Effector memory CD4-positive, alpha-beta T cell (primary cell): ENCODE measurements at regions not wholly inside any gene's neighbourhood (a gene's known extent, or its start where the extent isn't known, plus 50 kb on each side); places are given as distances from the start of the nearest gene placed in this dataset.

Experiments used
- DNase-seq, 3 donors: peaks; one replicate each; pipeline ENCODE4 v3.0.0-alpha.2; 2020
- H3K27ac ChIP-seq: 2 replicates; pipeline ENCODE4 v1.7.0; 2013; ENCODE audit warnings: mild to moderate bottlenecking, low read length, moderate library complexity; ENCODE audit not compliant: insufficient read depth, poor library complexity, severe bottlenecking
- H3K27me3 ChIP-seq: replicated peaks from 2 replicates; pipeline ENCODE4 v1.7.0; 2013; ENCODE audit warnings: mild to moderate bottlenecking, low read length; ENCODE audit not compliant: insufficient read depth, control insufficient read depth, poor library complexity, severe bottlenecking
- H3K36me3 ChIP-seq: 2 replicates; pipeline ENCODE4 v1.7.0; 2013; ENCODE audit warnings: mild to moderate bottlenecking, low read length, moderate library complexity; ENCODE audit not compliant: control insufficient read depth, insufficient read depth
- H3K4me1 ChIP-seq: 2 replicates; pipeline ENCODE4 v1.7.0; 2013; ENCODE audit warnings: low read length, mild to moderate bottlenecking; ENCODE audit not compliant: control insufficient read depth, insufficient read depth, poor library complexity, severe bottlenecking
- H3K4me3 ChIP-seq: 2 replicates; pipeline ENCODE4 v1.7.0; 2013; ENCODE audit warnings: low read length, low read depth, mild to moderate bottlenecking; ENCODE audit not compliant: insufficient read depth, poor library complexity, severe bottlenecking
- H3K9me3 ChIP-seq: 2 replicates; pipeline ENCODE4 v1.7.0; 2013; ENCODE audit warnings: mild to moderate bottlenecking, low read length, moderate library complexity; ENCODE audit not compliant: control insufficient read depth

DNA sequence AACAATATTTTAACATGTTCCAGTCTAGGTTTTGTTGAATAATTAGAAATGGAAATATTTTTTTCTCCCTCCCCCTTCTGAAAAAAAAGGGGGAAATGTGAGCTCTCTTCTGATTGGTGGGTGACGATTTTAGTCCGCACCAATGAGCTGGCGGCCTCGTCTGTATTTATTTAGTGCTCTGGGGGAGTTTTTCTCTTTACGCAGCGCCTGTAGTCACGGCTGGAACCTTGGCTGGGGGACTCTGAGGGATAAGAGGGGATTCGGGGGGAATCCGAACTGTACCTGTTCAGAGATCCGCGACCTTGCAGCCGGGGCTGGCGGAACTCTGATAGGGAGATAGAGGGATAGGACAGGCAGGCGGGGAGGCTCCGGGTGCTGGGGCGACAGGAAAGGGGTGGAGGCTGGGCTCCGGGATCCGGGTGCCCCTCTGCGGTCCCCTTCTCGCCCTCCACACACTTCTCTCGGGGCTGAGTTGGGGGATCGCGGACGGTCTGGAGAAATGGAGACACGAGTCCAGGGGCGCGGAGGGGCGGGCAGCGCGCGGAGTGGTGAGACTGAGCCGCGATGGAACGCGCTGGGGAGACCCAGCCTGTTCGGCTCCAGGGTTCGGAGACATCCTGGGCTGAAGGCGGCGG is 99.7 kb upstream of the HSD17B12 start:
- peaks cover 63% of the 10 kb centered on the region for H3K27me3 ChIP-seq
- H3K4me3 ChIP-seq: peak overlapping the region; percentile 29
- DNase-seq: no peak

DNA sequence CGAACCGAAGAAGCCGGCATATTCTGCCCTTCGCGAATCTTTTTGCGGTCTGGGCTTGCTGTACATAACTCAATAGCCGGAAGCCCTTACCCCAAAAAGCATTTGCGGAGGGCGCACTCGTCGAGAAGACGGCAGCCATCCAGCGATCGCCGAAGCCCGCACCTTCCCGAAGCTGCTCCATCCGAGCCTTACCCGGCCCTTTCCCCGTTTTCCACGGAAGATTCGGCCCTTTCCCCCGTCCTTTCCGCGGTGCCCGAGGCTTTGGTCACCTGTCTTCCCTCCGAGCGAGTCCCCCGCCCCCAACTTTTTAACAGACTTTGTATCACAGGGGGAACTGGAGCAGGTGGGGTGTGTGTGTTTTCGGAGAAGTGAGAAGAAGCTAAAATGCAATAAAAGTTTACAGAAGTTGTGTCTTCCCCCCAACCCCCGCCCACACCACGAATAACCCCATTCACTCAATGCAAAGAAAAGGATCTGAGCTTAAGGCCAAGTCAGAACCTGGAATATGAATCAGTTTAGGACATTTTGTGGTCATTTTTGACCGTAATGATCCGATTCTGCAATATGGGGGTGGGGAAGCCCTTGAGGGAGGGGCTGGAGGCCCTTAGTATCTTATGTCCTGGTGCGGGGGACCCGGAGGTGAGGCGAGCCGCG is 99.0 kb upstream of the HSD17B12 start:
- Histone ChIP-seq H3K36me3 (no peaks in the 10 kb centered on the region), H3K9me3 (no peaks in the 10 kb centered on the region), H3K27ac (no peak overlapping the region), H3K27me3 (peaks cover 59% of the 10 kb centered on the region), H3K4me3 (peak overlapping the region; percentile 29), H3K4me1 (peaks cover 18% of the 10 kb centered on the region)
- DNase-seq: no peak

More for the DNA sequence above, 99.7 kb upstream of the HSD17B12 start:
- Histone ChIP-seq H3K4me1 (peaks cover 18% of the 10 kb centered on the region), H3K27ac (no peak overlapping the region), H3K9me3 (no peaks in the 10 kb centered on the region), H3K36me3 (no peaks in the 10 kb centered on the region)

DNA sequence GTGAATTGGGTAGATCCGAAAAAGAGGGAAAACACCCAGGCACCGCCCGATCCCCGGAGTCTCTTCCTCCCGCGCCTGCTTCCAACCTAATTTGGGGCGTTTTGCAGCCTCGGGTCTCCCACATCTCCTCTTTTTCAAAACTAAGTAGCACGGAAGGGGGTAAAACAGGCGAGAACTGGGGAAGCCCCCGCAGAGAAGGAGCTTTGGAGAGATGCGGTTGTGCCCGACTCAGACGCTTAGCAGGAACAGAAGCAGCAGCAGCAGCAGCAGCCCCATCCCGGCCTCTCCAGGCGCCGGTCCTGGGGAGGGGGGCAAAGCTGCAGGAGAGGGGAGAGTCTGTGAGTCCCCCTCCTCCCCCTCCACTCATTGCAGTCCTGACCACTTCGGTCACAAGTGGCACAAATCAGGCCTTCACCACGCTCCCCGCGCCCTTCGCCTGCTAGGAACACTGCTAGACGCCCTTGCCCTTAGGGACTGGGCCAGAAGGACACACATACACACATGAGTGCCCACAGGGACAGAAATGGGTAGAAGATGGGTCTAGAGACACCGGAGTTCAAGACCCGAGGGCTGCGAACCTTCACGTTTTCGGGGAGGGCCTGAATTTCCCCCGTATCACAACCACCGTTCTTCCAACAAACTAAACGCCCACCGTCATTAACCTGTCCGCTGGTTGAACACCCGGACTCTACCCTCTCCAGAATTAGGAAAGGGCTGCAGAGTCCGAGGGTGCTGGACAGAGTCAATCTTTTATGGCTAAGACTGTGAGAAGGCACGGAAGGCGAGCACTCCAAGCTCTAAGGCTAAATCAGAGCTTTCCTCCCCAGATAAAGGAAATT is 98.3 kb upstream of the HSD17B12 start:
- Histone ChIP-seq H3K4me1 (peaks cover 18% of the 10 kb centered on the region), H3K27ac (no peak overlapping the region), H3K27me3 (peaks cover 54% of the 10 kb centered on the region), H3K4me3 (no peak overlapping the region), H3K36me3 (no peaks in the 10 kb centered on the region), H3K9me3 (no peaks in the 10 kb centered on the region)
- no peak for DNase-seq

DNA sequence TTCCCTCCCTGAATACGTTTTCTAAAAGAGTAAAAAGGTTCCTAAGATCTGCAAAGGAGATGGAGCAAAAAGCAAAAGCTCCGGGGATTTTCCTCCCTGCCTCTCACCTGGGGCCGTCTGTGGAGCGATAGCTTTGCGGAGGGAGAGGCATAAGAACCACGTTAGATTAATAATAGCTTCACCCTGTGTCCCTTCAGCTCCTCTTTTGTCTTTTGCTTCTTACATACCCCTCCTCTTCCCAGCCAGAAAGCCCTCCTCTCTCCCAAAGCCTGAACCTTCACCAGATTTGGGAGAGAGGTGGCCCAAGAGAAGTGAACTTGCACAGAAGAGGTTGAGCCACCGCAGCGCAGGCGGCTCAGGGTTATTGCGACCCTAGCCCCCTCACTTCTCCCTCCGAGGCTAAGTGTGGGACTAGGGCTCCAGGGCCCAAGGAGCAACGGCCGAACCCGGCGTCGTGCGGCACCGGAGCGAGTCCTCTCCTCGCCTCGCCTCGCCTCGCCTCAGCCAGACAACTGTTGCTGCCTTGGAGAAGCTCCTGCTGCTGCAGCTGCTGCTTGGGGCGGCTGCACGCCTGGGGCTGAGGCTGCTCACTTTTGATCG is 97.6 kb upstream of the HSD17B12 start:
- no peak for DNase-seq

DNA sequence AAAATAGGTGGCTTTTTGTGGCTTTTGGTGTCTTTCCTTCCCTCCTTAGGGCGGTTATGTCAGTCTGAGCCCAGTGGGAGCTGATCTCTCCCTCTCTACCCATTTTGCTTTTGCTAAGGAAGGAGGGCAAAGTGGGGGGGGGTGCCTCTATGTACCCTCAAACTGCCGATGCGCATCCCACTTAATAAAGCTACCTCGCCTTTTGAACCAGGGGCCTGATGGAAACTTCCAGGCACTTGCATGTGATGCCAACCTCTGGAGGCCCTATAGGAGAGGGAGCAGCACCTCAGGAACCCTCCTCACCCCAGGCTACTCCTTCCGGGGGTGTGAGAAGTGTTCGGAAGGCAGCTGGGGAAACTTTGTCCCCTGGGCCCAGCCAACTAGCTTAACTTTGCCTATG is 97.0 kb upstream of the HSD17B12 start:
- Histone ChIP-seq H3K4me3 (no peak overlapping the region), H3K36me3 (no peaks in the 10 kb centered on the region), H3K27ac (no peak overlapping the region), H3K4me1 (peaks cover 18% of the 10 kb centered on the region), H3K27me3 (peaks cover 41% of the 10 kb centered on the region), H3K9me3 (no peaks in the 10 kb centered on the region)
- no peak for DNase-seq

More for the DNA sequence above, 97.6 kb upstream of the HSD17B12 start:
- Histone ChIP-seq H3K36me3 (no peaks in the 10 kb centered on the region), H3K27me3 (peaks cover 46% of the 10 kb centered on the region), H3K27ac (no peak overlapping the region), H3K9me3 (no peaks in the 10 kb centered on the region), H3K4me1 (peaks cover 18% of the 10 kb centered on the region), H3K4me3 (no peak overlapping the region)

DNA sequence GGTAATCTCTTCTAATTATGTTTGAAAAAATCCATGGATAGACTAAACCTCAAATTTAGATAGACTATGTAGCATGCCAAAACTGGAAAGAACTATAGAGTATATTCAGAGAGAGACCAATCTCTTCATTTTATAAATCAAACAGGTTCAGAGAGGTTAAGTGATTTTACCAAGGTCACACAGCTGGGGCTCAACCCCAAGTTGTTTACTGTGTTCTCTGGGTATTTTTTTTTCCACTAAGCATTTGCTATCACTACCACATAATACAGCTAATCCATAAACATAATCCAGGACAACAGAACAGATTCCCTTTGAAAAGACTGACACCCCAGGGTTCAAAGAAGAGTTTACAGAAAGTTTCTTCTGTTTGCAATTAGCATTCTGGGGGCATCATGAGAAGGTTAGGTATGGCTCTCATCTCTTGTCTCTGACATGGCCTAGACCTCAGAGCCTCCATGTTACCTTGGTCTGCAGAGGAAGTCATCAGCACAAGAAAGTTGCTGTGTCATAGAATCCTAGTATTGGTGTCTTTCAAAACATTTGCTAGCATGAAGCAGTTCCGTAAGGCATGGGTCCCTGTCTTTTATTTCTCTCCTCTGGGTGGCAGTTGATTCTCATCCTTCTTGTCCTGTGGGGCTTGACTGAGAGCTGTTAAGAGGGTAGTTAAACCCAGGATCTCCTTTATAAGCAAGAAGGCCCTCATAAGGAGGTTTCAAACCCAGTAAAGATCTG is 94.5 kb upstream of the HSD17B12 start:
- Histone ChIP-seq H3K4me1 (peaks cover 5% of the 10 kb centered on the region), H3K36me3 (no peaks in the 10 kb centered on the region), H3K9me3 (no peaks in the 10 kb centered on the region), H3K27ac (no peak overlapping the region), H3K27me3 (peaks cover 24% of the 10 kb centered on the region), H3K4me3 (no peak overlapping the region)
- DNase-seq: no peak

DNA sequence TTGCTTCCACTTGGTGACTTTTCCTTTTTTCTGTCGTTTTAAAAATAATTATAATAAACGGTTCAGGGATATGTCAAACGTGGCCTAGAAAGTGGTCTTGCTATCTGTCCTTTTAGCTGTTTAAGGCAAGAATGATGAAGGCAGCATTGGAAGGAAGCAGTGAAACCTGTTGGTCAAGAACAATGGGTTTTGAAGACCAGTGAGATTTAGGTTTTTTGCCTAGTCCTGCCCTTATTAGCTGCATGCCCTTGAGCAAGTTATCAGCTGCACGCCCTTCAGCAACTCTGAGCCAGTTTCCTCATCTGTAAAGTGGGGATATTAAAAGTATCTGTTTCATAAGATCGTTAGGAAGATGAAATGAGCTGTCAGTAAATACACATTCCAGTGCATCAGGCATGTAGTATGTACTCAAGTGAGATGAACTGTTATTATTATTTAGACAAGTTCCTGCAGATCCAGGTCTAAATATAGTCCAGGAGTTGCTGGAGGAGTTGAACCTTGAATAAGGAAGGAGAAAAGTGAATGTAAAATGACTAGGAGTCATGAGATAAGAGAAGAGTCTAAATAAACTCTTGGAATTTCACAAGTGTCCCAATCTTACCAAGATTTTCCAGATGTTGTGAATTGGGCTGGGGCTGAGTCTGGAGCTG is 90.8 kb upstream of the HSD17B12 start:
- no peaks in the 10 kb centered on the region for H3K9me3 ChIP-seq
- H3K4me3 ChIP-seq: no peak overlapping the region
- H3K36me3 ChIP-seq: no peaks in the 10 kb centered on the region
- DNase-seq: no peak
- H3K4me1 ChIP-seq: no peaks in the 10 kb centered on the region
- H3K27me3 ChIP-seq: no peaks in the 10 kb centered on the region
- no peak overlapping the region for H3K27ac ChIP-seq

DNA sequence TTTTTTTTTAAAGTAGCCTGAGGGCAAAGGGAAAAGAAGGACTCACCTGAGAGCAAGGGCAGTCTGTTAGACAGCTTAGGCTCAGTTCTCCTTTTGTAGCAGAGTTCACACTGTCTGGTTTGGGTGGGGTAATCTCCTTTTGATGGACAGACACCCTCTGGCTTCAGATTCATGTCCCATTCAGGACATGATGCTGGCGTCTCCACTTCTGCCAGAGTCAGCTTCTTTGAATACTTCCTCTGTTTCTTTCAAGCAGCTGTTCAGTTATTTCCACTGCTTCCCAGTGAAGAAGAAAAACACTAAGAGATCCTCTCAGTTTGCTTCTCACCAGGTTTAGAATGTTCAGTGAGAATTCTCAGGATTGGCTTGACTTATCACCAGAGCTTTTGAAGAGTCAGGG is 79.0 kb upstream of the HSD17B12 start:
- DNase-seq: no peak
- H3K27ac ChIP-seq: no peak overlapping the region
- H3K27me3 ChIP-seq: peaks cover 5% of the 10 kb centered on the region
- no peak overlapping the region for H3K4me3 ChIP-seq
- no peaks in the 10 kb centered on the region for H3K9me3 ChIP-seq
- no peaks in the 10 kb centered on the region for H3K4me1 ChIP-seq
- no peaks in the 10 kb centered on the region for H3K36me3 ChIP-seq

DNA sequence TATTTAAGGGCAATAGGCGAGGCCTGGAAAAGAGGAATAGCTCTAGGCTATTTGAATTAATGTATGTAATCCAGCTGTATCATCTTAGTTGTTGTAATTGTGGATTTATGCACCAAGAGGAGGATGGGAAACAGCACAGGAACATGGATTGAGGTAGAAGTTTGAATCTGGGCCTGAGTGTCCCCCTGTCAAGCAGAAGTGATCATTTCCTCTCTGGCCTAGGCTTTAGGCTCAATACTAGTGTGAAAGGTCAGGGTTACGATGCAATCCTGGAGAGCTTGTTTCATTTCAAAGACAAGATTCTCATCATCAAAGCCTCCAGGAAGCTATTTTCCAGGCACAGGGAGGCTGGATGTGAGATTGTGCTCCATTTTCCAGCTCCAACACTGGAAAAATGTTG is 77.9 kb upstream of the HSD17B12 start:
- Histone ChIP-seq H3K4me1 (no peaks in the 10 kb centered on the region), H3K27me3 (peaks cover 5% of the 10 kb centered on the region), H3K27ac (no peak overlapping the region), H3K36me3 (no peaks in the 10 kb centered on the region), H3K4me3 (no peak overlapping the region), H3K9me3 (no peaks in the 10 kb centered on the region)
- no peak for DNase-seq
